ENCODE measurements at regions not wholly inside any gene's neighbourhood (a gene's known extent, or its start where the extent isn't known, plus 50 kb on each side); places are given as distances from the start of the nearest gene placed in this dataset.

GRCh38 chr4:159455675-159456237 lies 352.9 kb downstream of the RAPGEF2 start:
- H3K4me3 ChIP-seq (ENCODE audit: low read depth, low read length): peak overlapping the region; percentile 30
- peak; percentile 89 for TF ChIP-seq CTCF (IDR thresholded peaks at IDR 0.05; ENCODE audit: insufficient read depth, low read depth, low read length)
- peak; percentile 47 for DNase-seq (ENCODE audit: low read depth)

- H3K4me3 ChIP-seq (ENCODE audit: low read depth, low read length): no peak overlapping the region
- DNase-seq (ENCODE audit: low read depth): no peak
- no peak for TF ChIP-seq CTCF (IDR thresholded peaks at IDR 0.05; ENCODE audit: insufficient read depth, low read depth, low read length)
Observed at GRCh38 chr4:159460371-159460770, 357.5 kb downstream of the RAPGEF2 start.

GRCh38 chr4:159463235-159463634 lies 360.4 kb downstream of the RAPGEF2 start:
- TF ChIP-seq CTCF (IDR thresholded peaks at IDR 0.05; ENCODE audit: insufficient read depth, low read depth, low read length): no peak
- DNase-seq (ENCODE audit: low read depth): no peak
- no peak overlapping the region for H3K4me3 ChIP-seq (ENCODE audit: low read depth, low read length)

- no peak for DNase-seq (ENCODE audit: low read depth)
- TF ChIP-seq CTCF (IDR thresholded peaks at IDR 0.05; ENCODE audit: insufficient read depth, low read depth, low read length): no peak
- no peak overlapping the region for H3K4me3 ChIP-seq (ENCODE audit: low read depth, low read length)
Observed at GRCh38 chr4:159464302-159464701, 361.4 kb downstream of the RAPGEF2 start.

GRCh38 chr4:159476886-159477285 lies 374.0 kb downstream of the RAPGEF2 start:
- no peak for DNase-seq (ENCODE audit: low read depth)
- TF ChIP-seq CTCF (IDR thresholded peaks at IDR 0.05; ENCODE audit: insufficient read depth, low read depth, low read length): no peak

GRCh38 chr4:159480826-159481225 lies 377.9 kb downstream of the RAPGEF2 start:
- TF ChIP-seq CTCF (IDR thresholded peaks at IDR 0.05; ENCODE audit: insufficient read depth, low read depth, low read length): no peak
- no peak for DNase-seq (ENCODE audit: low read depth)

More at GRCh38 chr4:159476886-159477285, 374.0 kb downstream of the RAPGEF2 start:
- no peak overlapping the region for H3K4me3 ChIP-seq (ENCODE audit: low read depth, low read length)

GRCh38 chr4:159481936-159482335 lies 379.1 kb downstream of the RAPGEF2 start:
- H3K4me3 ChIP-seq (ENCODE audit: low read depth, low read length): no peak overlapping the region
- no peak for TF ChIP-seq CTCF (IDR thresholded peaks at IDR 0.05; ENCODE audit: insufficient read depth, low read depth, low read length)
- no peak for DNase-seq (ENCODE audit: low read depth)

More at GRCh38 chr4:159480826-159481225, 377.9 kb downstream of the RAPGEF2 start:
- no peak overlapping the region for H3K4me3 ChIP-seq (ENCODE audit: low read depth, low read length)
